Endothelial cell of umbilical vein (primary cell): ENCODE measurements at regions not wholly inside any gene's neighbourhood (a gene's known extent, or its start where the extent isn't known, plus 50 kb on each side); places are given as distances from the start of the nearest gene placed in this dataset.

Experiments
- BruUV-seq: library from RNA; stranded (reverse); fragments of 400-500 nt; replicated peaks from 2 replicates; lab custom pipeline; 2021; lab: Mats Ljungman, UMichigan
- CTCF ChIA-PET: fragments of 300-600, 350-600 bp; sonication (Branson Sonifier 250); formaldehyde crosslinking; loops from one replicate; lab custom pipeline; 2021; ENCODE audit warnings: antibody characterized with exemption, inconsistent platforms; lab: Charles Lee
- POLR2A ChIA-PET: fragments of 300-600, 350-600 bp; sonication (Branson Sonifier 250); formaldehyde crosslinking; loops from one replicate; lab custom pipeline; 2021; ENCODE audit warnings: antibody characterized with exemption, inconsistent platforms; lab: Charles Lee
- DNase-seq: peaks from one replicate; pipeline ENCODE4 v3.0.0-alpha.2; 2011; ENCODE audit warnings: low read depth, low spot score
- FAIRE-seq: peaks from 2 replicates; lab custom pipeline; 2011; peaks lifted over from hg19 to GRCh38; lab: Jason Lieb, UNC
- H2AFZ ChIP-seq: 2 replicates; pipeline ENCODE4 v1.6.0; 2012; ENCODE audit warnings: low read depth, low read length, control low read depth, inconsistent platforms
- H3K27ac ChIP-seq: 2 replicates; pipeline ENCODE4 v1.5.1; 2011; ENCODE audit warnings: low read depth, mild to moderate bottlenecking, control low read depth, low read length, moderate library complexity; ENCODE audit not compliant: insufficient read depth
- H3K27me3 ChIP-seq, 2 experiments: 2 replicates each; pipeline versions ENCODE4 v1.6.0 to v1.6.1; 2011; ENCODE audit warnings: low read length in 2 of 2, mixed read lengths in 1 of 2; ENCODE audit not compliant: control insufficient read depth in 2 of 2, insufficient read depth in 2 of 2
- H3K36me3 ChIP-seq, 2 experiments: 2 replicates in 1 of 2; 3 replicates in 1 of 2; pipeline ENCODE4 v1.5.1; 2011; ENCODE audit warnings: low read length in 2 of 2, mild to moderate bottlenecking in 1 of 2, moderate library complexity in 1 of 2; ENCODE audit not compliant: control insufficient read depth in 2 of 2, insufficient read depth in 2 of 2; ENCODE audit errors: extremely low read depth in 1 of 2
- H3K4me1 ChIP-seq: 3 replicates; pipeline ENCODE4 v1.5.1; 2011; ENCODE audit warnings: mild to moderate bottlenecking, low read length; ENCODE audit not compliant: control insufficient read depth, insufficient read depth; ENCODE audit errors: extremely low read depth
- H3K4me2 ChIP-seq: 2 replicates; pipeline ENCODE4 v1.6.1; 2011; ENCODE audit warnings: low read length, control low read depth, mixed read lengths; ENCODE audit not compliant: insufficient read depth
- H3K4me3 ChIP-seq, 3 experiments: fragments of 200-600 bp in 1 of 3; sonication (generic), shearing (Covaris generic) in 1 of 3; replicated peaks in 1 of 3; 2 replicates each; pipeline ENCODE4 v1.5.1; 2011 to 2016; ENCODE audit warnings: control low read depth in 3 of 3, low read length in 3 of 3, mild to moderate bottlenecking in 2 of 3, inconsistent platforms in 1 of 3, low read depth in 1 of 3, moderate library complexity in 1 of 3; ENCODE audit not compliant: insufficient read depth in 1 of 3
- H3K79me2 ChIP-seq: 2 replicates; pipeline ENCODE4 v1.6.0; 2012; ENCODE audit warnings: low read length, inconsistent platforms; ENCODE audit not compliant: control insufficient read depth, insufficient read depth
- H3K9ac ChIP-seq: replicated peaks from 2 replicates; pipeline ENCODE3; 2011; ENCODE audit warnings: low read length, control low read depth; ENCODE audit not compliant: insufficient read depth; ENCODE audit errors: extremely low read depth
- H3K9me1 ChIP-seq: replicated peaks from 3 replicates; pipeline ENCODE4 v1.6.0; 2011; ENCODE audit warnings: mild to moderate bottlenecking, low read length; ENCODE audit not compliant: control insufficient read depth, insufficient read depth; ENCODE audit errors: extremely low read depth
- H3K9me3 ChIP-seq: replicated peaks from 2 replicates; pipeline ENCODE4 v1.5.1; 2012; ENCODE audit warnings: low read length, inconsistent platforms; ENCODE audit not compliant: control insufficient read depth, insufficient read depth
- H4K20me1 ChIP-seq: replicated peaks from 2 replicates; pipeline ENCODE3; 2011; ENCODE audit warnings: mild to moderate bottlenecking, low read length; ENCODE audit not compliant: control insufficient read depth, insufficient read depth; ENCODE audit errors: extremely low read depth
- CTCF ChIP-seq, 2 donors: IDR thresholded peaks; 1 replicate in 1 of 2; 2 replicates in 1 of 2; pipeline ENCODE4 v1.5.1; 2011; ENCODE audit warnings: low read length in 2 of 2, mild to moderate bottlenecking in 2 of 2, moderate library complexity in 2 of 2, control low read depth in 1 of 2, inconsistent platforms in 1 of 2, low read depth in 1 of 2; ENCODE audit not compliant: insufficient read depth in 1 of 2; ENCODE audit errors: extremely low read depth in 1 of 2
- EZH2 ChIP-seq: IDR thresholded peaks from 2 replicates; pipeline ENCODE4 v1.6.1; 2012; ENCODE audit warnings: borderline replicate concordance, low read depth, mild to moderate bottlenecking, moderate library complexity, low read length, inconsistent platforms; ENCODE audit not compliant: severe bottlenecking
- FOS ChIP-seq: IDR thresholded peaks from 2 replicates; pipeline ENCODE4 v1.6.1; 2011; ENCODE audit warnings: mild to moderate bottlenecking, low read length, moderate library complexity, borderline replicate concordance; ENCODE audit not compliant: insufficient read depth
- GATA2 ChIP-seq: IDR thresholded peaks from 2 replicates; pipeline ENCODE4 v1.7.0; 2011; ENCODE audit warnings: low read depth, mild to moderate bottlenecking, moderate library complexity, mixed read lengths, low read length; ENCODE audit not compliant: insufficient read length, insufficient read depth
- JUN ChIP-seq: IDR thresholded peaks from 2 replicates; pipeline ENCODE4 v1.6.1; 2011; ENCODE audit warnings: borderline replicate concordance, low read depth; ENCODE audit not compliant: insufficient read length, insufficient read depth
- MAX ChIP-seq: IDR thresholded peaks from 2 replicates; pipeline ENCODE4 v1.6.1; 2011; ENCODE audit not compliant: insufficient read depth, insufficient read length
- MYC ChIP-seq: IDR thresholded peaks from one replicate; pipeline ENCODE4 v1.6.1; 2011; ENCODE audit warnings: mild to moderate bottlenecking, low read depth, low read length
- POLR2A ChIP-seq: IDR thresholded peaks from 2 replicates; pipeline ENCODE4 v1.6.1; 2012; ENCODE audit warnings: low read depth, mild to moderate bottlenecking, control low read depth, low read length
- POLR2AphosphoS5 ChIP-seq: IDR thresholded peaks from 2 replicates; pipeline ENCODE4 v1.6.1; 2012; ENCODE audit warnings: low read depth, mild to moderate bottlenecking, control low read depth, low read length, moderate library complexity; ENCODE audit not compliant: insufficient read depth
- dilution Hi-C: fragments of 300-500 bp; cut with MboI; formaldehyde crosslinking; loops from one replicate; pipeline ENCODE4 v1.15.0; 2019; ENCODE audit warnings: low sequenced_read_pairs; ENCODE audit not compliant: extremely low pct_ligation_motif_present
- intact Hi-C: fragments of 100-400 bp; cut with micrococcal nuclease; formaldehyde crosslinking; loops from one replicate; pipeline ENCODE4 v1.10.0; 2022

GRCh38 chr16:59411961-59412841, 678.1 kb upstream of the GOT2 start:
- Histone ChIP-seq H3K36me3 (no peaks in the 10 kb centered on the region), H3K79me2 (no peaks in the 10 kb centered on the region), H2AFZ (no peak overlapping the region), H3K4me3 (no peak overlapping the region), H3K27me3 (no peaks in the 10 kb centered on the region), H4K20me1 (no peaks in the 10 kb centered on the region), H3K27ac (no peak overlapping the region), H3K4me1 (no peaks in the 10 kb centered on the region), H3K4me2 (no peak overlapping the region), H3K9me1 (no peaks in the 10 kb centered on the region), H3K9me3 (no peaks in the 10 kb centered on the region), H3K9ac (no peak overlapping the region)
- no TSS peak for BruUV-seq
- intact Hi-C loops (loop anchor here (1.0 kb wide), 1 partner anchor 791 kb away; no protein-coding TSS in a partner anchor), dilution Hi-C loops (no loop called here)
- FAIRE-seq: no peak
- TF ChIP-seq GATA2: no peak
- no peak for TF ChIP-seq POLR2AphosphoS5
- peak in 1 of 2 donors; percentile 24 for TF ChIP-seq CTCF (IDR thresholded peaks at IDR 0.05; ENCODE audit: extremely low read depth in 1 of 2, insufficient read depth in 1 of 2, low read depth in 1 of 2, low read length in 2 of 2)
- peak; percentile 32 for DNase-seq
- POLR2A ChIA-PET: no interaction called here
- CTCF ChIA-PET: interaction anchor here (0.9 to 1.4 kb wide), 4 partner anchors 288 to 791 kb away, joined by 3 to 11 read pairs (median 4); no protein-coding TSS in a partner anchor

GRCh38 chr16:59410451-59410850, 676.3 kb upstream of the GOT2 start:
- H3K9me3 ChIP-seq: no peaks in the 10 kb centered on the region
- no peak overlapping the region for H3K9ac ChIP-seq
- BruUV-seq: no TSS peak
- DNase-seq (no peak), FAIRE-seq (no peak)
- no peaks in the 10 kb centered on the region for H3K9me1 ChIP-seq
- H3K36me3 ChIP-seq: no peaks in the 10 kb centered on the region
- intact Hi-C loops (no loop called here), dilution Hi-C loops (no loop called here)
- CTCF ChIA-PET: no interaction called here
- H3K79me2 ChIP-seq: no peaks in the 10 kb centered on the region
- H3K4me2 ChIP-seq: no peak overlapping the region
- H3K27me3 ChIP-seq: no peaks in the 10 kb centered on the region
- no peak overlapping the region for H2AFZ ChIP-seq
- TF ChIP-seq POLR2AphosphoS5 (no peak), MAX (no peak), POLR2A (no peak), CTCF (IDR thresholded peaks at IDR 0.05; ENCODE audit: extremely low read depth in 1 of 2, insufficient read depth in 1 of 2, low read depth in 1 of 2, low read length in 2 of 2) (no peak), FOS (no peak), MYC (no peak), JUN (no peak), EZH2 (no peak), GATA2 (no peak)
- no peak overlapping the region for H3K4me3 ChIP-seq
- H3K4me1 ChIP-seq: no peaks in the 10 kb centered on the region
- no peak overlapping the region for H3K27ac ChIP-seq
- POLR2A ChIA-PET: no interaction called here
- no peaks in the 10 kb centered on the region for H4K20me1 ChIP-seq
